COLO829 (cell line): ENCODE measurements at regions not wholly inside any gene's neighbourhood (a gene's known extent, or its start where the extent isn't known, plus 50 kb on each side); places are given as distances from the start of the nearest gene placed in this dataset.
A peak's percentile ranks its signal among the peaks of the same experiment; 100 is the strongest.

Source experiments
- DNase-seq: peaks from one replicate; pipeline ENCODE4 v3.0.0; 2012; ENCODE audit warnings: low spot score

GRCh38 chr5:111869681-111870080, 112.7 kb upstream of the NREP start:
- no peak for DNase-seq

GRCh38 chr5:111865356-111865755, 108.4 kb upstream of the NREP start:
- DNase-seq, result no peak

GRCh38 chr5:111863801-111864200, 106.8 kb upstream of the NREP start:
- no peak for DNase-seq

- DNase-seq, result no peak
These were observed 102.7 kb upstream of the NREP start for GRCh38 chr5:111859533-111860270.

GRCh38 chr5:111859031-111859430, 102.0 kb upstream of the NREP start:
- DNase-seq, result peak; percentile 13

GRCh38 chr5:111857623-111858022, 100.6 kb upstream of the NREP start:
- DNase-seq, result no peak

- no peak for DNase-seq
These were observed 100.0 kb upstream of the NREP start for GRCh38 chr5:111856876-111857466.

GRCh38 chr5:111855356-111855755, 98.4 kb upstream of the NREP start:
- no peak for DNase-seq

- DNase-seq, result no peak
These were observed 97.2 kb upstream of the NREP start for GRCh38 chr5:111854186-111854585.

- DNase-seq, result peak; percentile 1
These were observed 96.8 kb upstream of the NREP start for GRCh38 chr5:111853748-111854147.

GRCh38 chr5:111851631-111852548, 94.9 kb upstream of the NREP start:
- DNase-seq, result no peak

GRCh38 chr5:111848476-111848875, 91.5 kb upstream of the NREP start:
- no peak for DNase-seq

- no peak for DNase-seq
These were observed 90.3 kb upstream of the NREP start for GRCh38 chr5:111847052-111847925.

GRCh38 chr5:111840036-111840674, 83.2 kb upstream of the NREP start:
- DNase-seq, result no peak

GRCh38 chr5:111839438-111839837, 82.4 kb upstream of the NREP start:
- no peak for DNase-seq

GRCh38 chr5:111836426-111836825, 79.4 kb upstream of the NREP start:
- no peak for DNase-seq

GRCh38 chr5:111834926-111835599, 78.1 kb upstream of the NREP start:
- DNase-seq, result no peak

GRCh38 chr5:111830333-111830732, 73.3 kb upstream of the NREP start:
- peak; percentile 63 for DNase-seq

GRCh38 chr5:111829701-111830100, 72.7 kb upstream of the NREP start:
- peak; percentile 34 for DNase-seq

- no peak for DNase-seq
These were observed 69.1 kb upstream of the NREP start for GRCh38 chr5:111826064-111826463.

GRCh38 chr5:111820072-111820471, 63.1 kb upstream of the NREP start:
- no peak for DNase-seq
